Ovary (tissue), 7 donors: ENCODE measurements at regions not wholly inside any gene's neighbourhood (a gene's known extent, or its start where the extent isn't known, plus 50 kb on each side); places are given as distances from the start of the nearest gene placed in this dataset.

Experiments
- DNase-seq, 5 donors: peaks; one replicate each; pipeline ENCODE4 v3.0.0-alpha.2; 2019 to 2020
- H3K27ac ChIP-seq, 2 donors: fragments of 200-600 bp; one replicate each; pipeline versions ENCODE4 v1.5.1 to v1.8.0; 2019 to 2022
- H3K27me3 ChIP-seq: fragments of 200-600 bp; one replicate; pipeline ENCODE4 v1.8.0; 2022
- H3K36me3 ChIP-seq: fragments of 200-600 bp; sonication (generic); one replicate; pipeline ENCODE4 v1.5.1; 2019
- H3K4me1 ChIP-seq: one replicate; pipeline ENCODE4 v1.8.1; 2013; ENCODE audit warnings: mild to moderate bottlenecking, moderate library complexity; ENCODE audit not compliant: insufficient read depth
- H3K4me3 ChIP-seq: fragments of 200-600 bp; sonication (generic); one replicate; pipeline ENCODE4 v1.5.1; 2017
- H3K9me3 ChIP-seq, 2 donors: fragments of 200-600 bp in 1 of 2; sonication (generic) in 1 of 2; one replicate each; pipeline versions ENCODE4 v1.5.1 to v1.8.1; 2013 to 2019; ENCODE audit warnings: mild to moderate bottlenecking in 1 of 2, moderate library complexity in 1 of 2
- EP300 ChIP-seq: sonication (generic); formaldehyde crosslinking; IDR thresholded peaks from one replicate; pipeline ENCODE4 v1.6.1; 2017; ENCODE audit warnings: antibody characterized with exemption
- POLR2A ChIP-seq: fragments of 450-650 bp; IDR thresholded peaks from one replicate; pipeline ENCODE4 v1.6.1; 2017; ENCODE audit warnings: antibody characterized with exemption, mild to moderate bottlenecking, moderate library complexity
- WGBS, 3 donors: extraction: QIAGEN DNeasy Blood & Tissue Kit in 1 of 3; methylation state at CpG; one replicate each; pipeline versions ENCODE4 v1.1.5 to v1.1.7; 2013 to 2017; 5-methylcytosine and 5-hydroxymethylcytosine counted together
- intact Hi-C, 4 donors: fragments of 100-400 bp; cut with DNase I; formaldehyde crosslinking; loops; one replicate each; pipeline versions ENCODE4 v1.11.0 to v1.15.1; 2022 to 2023
- TF ChIP-seq, protein P1 (sequence below), 3 donors: fragments of 450-650 bp in 2 of 3; fragments of 200-600 bp in 1 of 3; IDR thresholded peaks; one replicate each; pipeline versions ENCODE4 v1.5.1 to v1.8.0; 2016 to 2022; ENCODE audit warnings: antibody characterized with exemption in 3 of 3, mild to moderate bottlenecking in 1 of 3
- donor health status: DM: no; HTN: no; CAD: no; lungs with moderate emphysema.
- donor health status: DM: no; HTN: no; CAD: no.
- donor health status: Bipolar disorder and iron deficiency.
- donor health status: DM: no; HTN: no; CAD: no.
- donor health status: DM: yes; HTN: yes; CAD: no.

DNA sequence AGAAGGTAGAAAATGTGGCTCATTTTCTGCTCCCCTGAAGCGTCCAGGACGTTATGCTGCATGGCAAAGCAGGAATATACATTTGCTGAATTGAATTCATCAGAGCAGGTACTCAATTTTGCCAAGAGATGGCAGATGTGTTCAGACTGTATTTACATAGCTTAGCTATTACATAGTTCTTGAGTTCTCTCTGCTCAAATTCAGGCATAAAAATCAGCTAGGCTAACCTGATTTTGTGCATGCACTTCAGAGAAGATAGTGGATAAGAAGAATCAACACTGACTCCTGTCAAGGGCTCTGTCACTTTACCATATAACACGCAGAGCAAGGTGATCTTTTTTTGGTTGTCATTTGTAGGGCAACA, 209.2 kb upstream of the FAM3C start:
- DNase-seq: no peak
- Histone ChIP-seq H3K36me3 (no peaks in the 10 kb centered on the region), H3K27ac (no peak overlapping the region), H3K27me3 (no peaks in the 10 kb centered on the region), H3K4me3 (no peak overlapping the region), H3K9me3 (no peaks in the 10 kb centered on the region), H3K4me1 (peaks cover 4% of the 10 kb centered on the region)
- intact Hi-C loops: no loop called here
- 38 to 43% (median 41%) methylated on average over 3 of the region's 3 CpGs for WGBS, 3 donors
- TF ChIP-seq EP300 (no peak), POLR2A (no peak)
- TF ChIP-seq, protein P1, sequence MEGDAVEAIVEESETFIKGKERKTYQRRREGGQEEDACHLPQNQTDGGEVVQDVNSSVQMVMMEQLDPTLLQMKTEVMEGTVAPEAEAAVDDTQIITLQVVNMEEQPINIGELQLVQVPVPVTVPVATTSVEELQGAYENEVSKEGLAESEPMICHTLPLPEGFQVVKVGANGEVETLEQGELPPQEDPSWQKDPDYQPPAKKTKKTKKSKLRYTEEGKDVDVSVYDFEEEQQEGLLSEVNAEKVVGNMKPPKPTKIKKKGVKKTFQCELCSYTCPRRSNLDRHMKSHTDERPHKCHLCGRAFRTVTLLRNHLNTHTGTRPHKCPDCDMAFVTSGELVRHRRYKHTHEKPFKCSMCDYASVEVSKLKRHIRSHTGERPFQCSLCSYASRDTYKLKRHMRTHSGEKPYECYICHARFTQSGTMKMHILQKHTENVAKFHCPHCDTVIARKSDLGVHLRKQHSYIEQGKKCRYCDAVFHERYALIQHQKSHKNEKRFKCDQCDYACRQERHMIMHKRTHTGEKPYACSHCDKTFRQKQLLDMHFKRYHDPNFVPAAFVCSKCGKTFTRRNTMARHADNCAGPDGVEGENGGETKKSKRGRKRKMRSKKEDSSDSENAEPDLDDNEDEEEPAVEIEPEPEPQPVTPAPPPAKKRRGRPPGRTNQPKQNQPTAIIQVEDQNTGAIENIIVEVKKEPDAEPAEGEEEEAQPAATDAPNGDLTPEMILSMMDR (IDR thresholded peaks at IDR 0.05): no peak

DNA sequence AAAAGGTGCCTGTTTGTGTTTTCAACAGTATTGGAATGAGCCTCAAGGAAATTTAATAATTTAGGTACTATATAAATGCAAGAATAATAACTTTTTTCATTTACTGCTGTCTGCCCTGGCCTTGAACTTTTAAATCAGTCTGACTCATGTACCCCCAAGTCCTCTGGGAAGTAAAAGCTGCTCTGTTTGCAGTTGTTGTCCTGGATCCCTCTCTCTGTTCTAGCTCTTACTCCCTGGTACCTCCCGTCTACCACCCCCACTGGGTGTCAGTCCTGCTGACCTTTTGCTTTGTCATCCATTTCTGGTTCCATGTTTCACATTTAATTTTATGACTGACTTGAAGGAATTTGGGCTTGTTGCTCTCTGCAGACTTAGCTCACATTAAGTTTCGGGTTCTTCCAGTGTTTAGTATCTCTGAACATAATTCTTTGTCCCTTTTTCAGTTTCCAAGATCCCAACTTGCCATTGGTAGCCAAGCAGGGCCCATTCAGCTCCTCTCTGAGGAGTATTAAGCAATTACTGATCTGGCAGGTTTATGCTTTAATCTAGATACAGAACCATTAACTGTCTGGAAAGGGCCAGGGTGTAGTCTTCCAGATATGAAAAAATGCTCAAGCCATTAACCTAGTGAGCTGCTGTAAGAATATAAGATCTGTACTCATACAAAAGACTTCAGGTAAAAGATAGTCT, 208.7 kb upstream of the FAM3C start:
- H3K36me3 ChIP-seq: no peaks in the 10 kb centered on the region
- 19 to 30% (median 26%) methylated on average over 2 of the region's 2 CpGs for WGBS, 3 donors
- H3K27me3 ChIP-seq: no peaks in the 10 kb centered on the region
- no peaks in the 10 kb centered on the region for H3K9me3 ChIP-seq
- peak in 1 of 5 donors; percentile 29 for DNase-seq
- H3K4me3 ChIP-seq: no peak overlapping the region
- peaks cover 4% of the 10 kb centered on the region for H3K4me1 ChIP-seq
- intact Hi-C loops: no loop called here
- H3K27ac ChIP-seq: no peak overlapping the region
- TF ChIP-seq POLR2A: no peak
- TF ChIP-seq, protein P1 (IDR thresholded peaks at IDR 0.05): no peak
- no peak for TF ChIP-seq EP300

DNA sequence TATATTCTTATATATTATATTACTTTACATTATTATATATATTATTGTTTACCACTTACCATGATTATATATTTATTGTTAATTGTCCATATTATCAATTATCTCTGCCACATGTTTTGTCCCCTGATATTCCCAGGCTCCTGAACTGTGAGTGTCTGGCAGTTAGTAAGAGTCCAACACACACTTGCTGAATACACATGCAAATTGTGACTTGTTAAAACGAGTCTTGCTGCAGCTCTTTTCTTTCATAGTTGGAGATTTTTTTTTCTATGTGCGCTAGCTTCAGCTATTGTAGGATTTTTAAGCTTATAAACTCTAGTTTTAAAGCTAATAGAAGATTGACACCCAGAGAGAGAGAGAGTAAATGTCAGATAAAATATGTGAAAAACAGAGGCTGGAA, 207.8 kb upstream of the FAM3C start:
- Histone ChIP-seq H3K27me3 (no peaks in the 10 kb centered on the region), H3K9me3 (no peaks in the 10 kb centered on the region), H3K27ac (no peak overlapping the region), H3K4me3 (no peak overlapping the region), H3K36me3 (no peaks in the 10 kb centered on the region), H3K4me1 (peaks cover 4% of the 10 kb centered on the region)
- intact Hi-C loops: no loop called here
- TF ChIP-seq, protein P1 (IDR thresholded peaks at IDR 0.05): no peak
- TF ChIP-seq POLR2A: no peak
- no peak for TF ChIP-seq EP300
- WGBS, 3 donors: 39 to 50% (median 42%) methylated on average over 2 of the region's 2 CpGs
- no peak for DNase-seq

DNA sequence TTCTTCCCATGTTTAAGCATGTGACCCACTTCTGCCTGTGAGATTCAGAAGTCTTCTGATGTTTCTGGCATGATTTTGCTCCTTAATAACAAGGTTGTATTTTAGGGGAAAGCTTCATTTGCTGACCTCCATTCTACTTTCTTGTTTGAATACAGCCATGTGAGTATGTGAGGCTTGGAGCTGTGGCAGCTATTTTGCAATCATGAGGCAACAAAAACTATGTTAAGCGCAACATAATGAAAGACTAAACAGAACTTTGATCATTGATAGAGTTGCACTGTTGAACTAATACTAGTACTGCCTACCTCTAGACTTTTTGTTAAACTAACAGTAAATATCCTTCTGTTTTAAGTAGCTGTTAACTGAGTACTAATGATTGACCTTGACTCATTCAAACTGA, 203.8 kb upstream of the FAM3C start:
- Histone ChIP-seq H3K4me3 (no peak overlapping the region), H3K9me3 (peaks cover 0 to 2% of the 10 kb centered on the region in 2 donors), H3K27ac (no peak overlapping the region), H3K36me3 (no peaks in the 10 kb centered on the region), H3K4me1 (peaks cover 2% of the 10 kb centered on the region), H3K27me3 (no peaks in the 10 kb centered on the region)
- intact Hi-C loops: no loop called here
- TF ChIP-seq EP300 (no peak), POLR2A (no peak)
- TF ChIP-seq, protein P1 (IDR thresholded peaks at IDR 0.05): no peak
- DNase-seq: no peak
- 94 to 99% (median 97%) methylated on average over 1 of the region's 1 CpG for WGBS, 3 donors
